ENCODE measurements at regions not wholly inside any gene's neighbourhood (a gene's known extent, or its start where the extent isn't known, plus 50 kb on each side); places are given as distances from the start of the nearest gene placed in this dataset.

DNA sequence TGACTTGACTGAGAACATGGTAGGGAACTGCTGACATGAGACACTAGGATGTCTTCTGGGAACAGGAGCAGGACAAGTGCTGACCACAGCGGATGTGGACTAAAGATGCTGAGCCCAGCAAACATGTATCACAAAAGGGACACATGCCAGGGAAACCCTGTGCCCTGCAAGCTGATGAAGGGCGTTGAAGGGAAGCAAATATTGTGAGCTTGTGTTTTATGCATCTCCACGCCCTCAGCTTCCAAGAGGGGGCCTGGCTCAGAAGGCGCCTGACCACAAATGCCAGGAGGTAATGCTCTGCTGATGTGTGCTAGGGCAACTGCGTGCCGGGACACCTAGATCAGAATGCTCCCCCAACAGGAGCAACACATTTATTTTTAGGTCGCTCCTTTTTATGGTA is 207.3 kb downstream of the CXCL12 start:
- H3K27ac Mint-ChIP-seq (ENCODE audit: unreplicated experiment), result no peak overlapping the region
- no peaks in the 10 kb centered on the region for H3K9me3 Mint-ChIP-seq (ENCODE audit: unreplicated experiment)
- H3K4me1 Mint-ChIP-seq (ENCODE audit: low read depth, unreplicated experiment), result no peaks in the 10 kb centered on the region
- intact Hi-C loops (cut with micrococcal nuclease; ENCODE audit: unreplicated experiment), result loop anchor here (10.0 kb wide), 1 partner anchor 207 kb away; the partner anchor contains the start of gene CXCL12
- Histone ChIP-seq H3K4me1 (0 out of 2 replicates have a peak, but pooled peaks cover 3% of the 10 kb centered on the region), H3K4me3 (ENCODE audit: low read depth, low read length) (no peak overlapping the region), H3K9me3 (no peaks in the 10 kb centered on the region), H3K36me3 (ENCODE audit: control insufficient read depth, insufficient read depth, low read length) (no peaks in the 10 kb centered on the region), H3K27me3 (replicated peaks; ENCODE audit: control insufficient read depth, insufficient read depth, low read length) (no peaks in the 10 kb centered on the region; the same call in 1 of the 2 replicates)
- H3K36me3 Mint-ChIP-seq (ENCODE audit: insufficient read depth, unreplicated experiment), result no peaks in the 10 kb centered on the region
- BruUV-seq (replicated peaks), result no TSS peak
- no peak for TF ChIP-seq CTCF (IDR thresholded peaks at IDR 0.05; ENCODE audit: insufficient read depth in 1 of 2, low read depth in 1 of 2, low read length in 1 of 2, severe bottlenecking in 1 of 2, unreplicated experiment in 1 of 2)
- H3K27me3 Mint-ChIP-seq (ENCODE audit: insufficient read depth, unreplicated experiment), result peaks cover 13% of the 10 kb centered on the region
- DNase-seq, result no peak
- CTCF ChIA-PET, result no interaction called here
- no peak overlapping the region for H3K4me3 Mint-ChIP-seq (ENCODE audit: unreplicated experiment)
- POLR2A ChIA-PET, result no interaction called here

- no TSS peak for BruUV-seq (replicated peaks)
- intact Hi-C loops (cut with micrococcal nuclease; ENCODE audit: unreplicated experiment), result loop anchor here (10.0 kb wide), 1 partner anchor 208 kb away; the partner anchor contains the start of gene CXCL12
- Mint-ChIP-seq H3K36me3 (ENCODE audit: insufficient read depth, unreplicated experiment) (no peaks in the 10 kb centered on the region), H3K9me3 (ENCODE audit: unreplicated experiment) (no peaks in the 10 kb centered on the region), H3K4me3 (ENCODE audit: unreplicated experiment) (no peak overlapping the region), H3K27me3 (ENCODE audit: insufficient read depth, unreplicated experiment) (peaks cover 13% of the 10 kb centered on the region), H3K4me1 (ENCODE audit: low read depth, unreplicated experiment) (no peaks in the 10 kb centered on the region), H3K27ac (ENCODE audit: unreplicated experiment) (no peak overlapping the region)
- no peaks in the 10 kb centered on the region for H3K36me3 ChIP-seq (ENCODE audit: control insufficient read depth, insufficient read depth, low read length)
- 0 out of 2 replicates have a peak, but pooled peaks cover 3% of the 10 kb centered on the region for H3K4me1 ChIP-seq
- H3K9me3 ChIP-seq, result no peaks in the 10 kb centered on the region
- H3K4me3 ChIP-seq (ENCODE audit: low read depth, low read length), result no peak overlapping the region
- CTCF ChIA-PET, result no interaction called here
- TF ChIP-seq CTCF (IDR thresholded peaks at IDR 0.05; ENCODE audit: insufficient read depth in 1 of 2, low read depth in 1 of 2, low read length in 1 of 2, severe bottlenecking in 1 of 2, unreplicated experiment in 1 of 2), result no peak
- H3K27me3 ChIP-seq (replicated peaks; ENCODE audit: control insufficient read depth, insufficient read depth, low read length), result no peaks in the 10 kb centered on the region; the same call in 1 of the 2 replicates
- POLR2A ChIA-PET, result no interaction called here
- DNase-seq, result no peak
Measured at GRCh38 chr10:44176311-44176710, 208.6 kb downstream of the CXCL12 start.

GRCh38 chr10:44173608-44173894 is 211.3 kb downstream of the CXCL12 start:
- ChIA-PET POLR2A (no interaction called here), CTCF (no interaction called here)
- TF ChIP-seq CTCF (IDR thresholded peaks at IDR 0.05; ENCODE audit: insufficient read depth in 1 of 2, low read depth in 1 of 2, low read length in 1 of 2, severe bottlenecking in 1 of 2, unreplicated experiment in 1 of 2), result no peak
- Mint-ChIP-seq H3K27ac (ENCODE audit: unreplicated experiment) (no peak overlapping the region), H3K36me3 (ENCODE audit: insufficient read depth, unreplicated experiment) (no peaks in the 10 kb centered on the region), H3K4me3 (ENCODE audit: unreplicated experiment) (no peak overlapping the region), H3K9me3 (ENCODE audit: unreplicated experiment) (no peaks in the 10 kb centered on the region), H3K27me3 (ENCODE audit: insufficient read depth, unreplicated experiment) (peaks cover 17% of the 10 kb centered on the region), H3K4me1 (ENCODE audit: low read depth, unreplicated experiment) (no peaks in the 10 kb centered on the region)
- H3K4me1 ChIP-seq, result 0 out of 2 replicates have a peak, but pooled peaks cover 3% of the 10 kb centered on the region
- intact Hi-C loops (cut with micrococcal nuclease; ENCODE audit: unreplicated experiment), result loop anchor here (10.0 kb wide), 1 partner anchor 211 kb away; the partner anchor contains the start of gene CXCL12
- H3K9me3 ChIP-seq, result no peaks in the 10 kb centered on the region
- no peaks in the 10 kb centered on the region for H3K36me3 ChIP-seq (ENCODE audit: control insufficient read depth, insufficient read depth, low read length)
- H3K27me3 ChIP-seq (replicated peaks; ENCODE audit: control insufficient read depth, insufficient read depth, low read length), result no peaks in the 10 kb centered on the region; the same call in 1 of the 2 replicates
- no peak overlapping the region for H3K4me3 ChIP-seq (ENCODE audit: low read depth, low read length)
- BruUV-seq (replicated peaks), result no TSS peak
- no peak for DNase-seq
